ENCODE measurements at regions not wholly inside any gene's neighbourhood (a gene's known extent, or its start where the extent isn't known, plus 50 kb on each side); places are given as distances from the start of the nearest gene placed in this dataset.

DNA sequence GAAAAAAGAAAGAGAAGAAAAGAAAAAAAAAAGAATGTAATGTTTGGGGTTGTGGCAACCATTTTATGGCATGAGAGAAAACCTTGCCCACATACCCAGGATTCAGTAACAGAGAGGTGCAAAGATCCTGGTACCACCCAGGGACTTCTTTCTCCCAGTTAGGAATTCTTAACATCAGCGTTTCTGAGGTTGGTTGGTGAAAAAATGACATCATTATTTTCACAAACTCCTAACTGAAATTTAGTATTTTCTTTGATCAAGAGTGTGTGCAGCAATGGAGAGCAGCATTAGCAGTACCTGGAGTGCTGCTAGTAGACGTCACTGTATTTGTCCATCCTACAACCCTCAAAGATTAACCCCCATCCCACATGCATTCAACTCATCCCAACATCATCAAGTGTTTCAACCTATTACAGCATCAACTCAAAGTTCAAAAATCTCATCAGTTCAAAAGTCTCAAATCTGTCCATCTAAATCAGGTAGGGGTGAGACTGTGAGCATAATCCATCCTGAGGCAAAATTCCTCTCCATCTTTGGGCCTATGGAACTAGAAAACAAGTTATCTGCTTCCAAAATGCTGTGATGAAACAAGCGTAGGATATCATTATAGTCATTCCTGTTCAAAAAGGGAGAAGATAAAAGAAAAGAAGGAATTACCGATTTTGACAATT is 60.1 kb upstream of the MSX2 start:
- DNase-seq, result no peak

DNA sequence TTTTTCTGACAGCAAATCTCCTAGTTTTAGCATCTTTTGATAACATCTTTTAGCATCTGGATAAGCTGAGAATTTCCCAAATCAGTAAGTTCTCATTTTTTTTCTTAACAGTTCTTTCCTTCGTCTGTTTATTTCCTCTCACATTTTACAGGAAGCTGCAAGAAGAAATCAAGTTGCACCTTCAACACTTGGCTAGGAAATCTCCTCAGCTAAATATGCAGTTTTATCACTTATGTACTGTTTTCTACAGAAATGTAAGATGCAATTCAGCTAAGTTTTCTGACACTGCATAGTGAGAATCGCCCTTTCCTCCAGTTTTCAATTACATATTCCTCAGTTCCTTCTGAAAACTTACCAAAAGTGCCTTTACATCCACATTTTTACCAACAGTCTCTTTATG is 59.0 kb upstream of the MSX2 start:
- no peak for DNase-seq

DNA sequence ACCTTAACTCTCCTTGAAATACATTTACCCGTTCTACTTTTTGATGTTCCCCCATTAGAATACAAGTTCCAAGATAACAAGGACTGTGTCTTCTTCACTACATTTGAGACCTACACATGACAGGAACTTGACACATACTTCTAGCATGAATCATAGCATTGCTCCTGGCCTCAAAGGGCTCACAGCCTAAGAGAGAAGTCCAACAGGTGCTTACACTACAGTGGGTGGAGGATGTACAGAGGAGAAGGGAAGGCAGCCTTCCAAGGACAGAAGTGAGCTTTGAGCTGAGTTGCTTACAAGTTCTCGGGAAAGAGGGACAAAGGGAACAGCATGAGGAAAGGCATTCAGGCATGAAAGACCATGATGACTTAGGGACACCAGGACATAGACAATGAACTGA is 56.9 kb upstream of the MSX2 start:
- DNase-seq, result no peak

DNA sequence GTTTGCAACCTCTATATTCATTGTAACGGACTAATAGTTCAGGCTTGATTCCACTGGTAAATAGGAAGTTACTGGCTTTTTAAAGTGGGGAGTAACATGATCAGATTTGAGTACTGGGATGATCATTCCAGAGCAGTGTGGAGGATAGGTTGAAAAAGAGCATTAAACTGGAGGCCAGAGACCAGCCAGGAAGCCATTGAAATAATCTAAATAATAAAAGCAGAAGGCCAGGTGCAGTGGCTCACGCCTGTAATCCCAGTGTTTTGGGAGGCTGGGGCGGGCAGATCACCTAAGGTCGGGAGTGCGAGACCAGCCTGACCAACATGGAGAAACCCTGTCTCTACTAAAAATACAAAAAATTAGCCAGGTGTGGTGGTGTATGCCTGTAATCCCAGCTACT is 56.0 kb upstream of the MSX2 start:
- no peak for DNase-seq
